Endodermal cell (in vitro differentiated cells): ENCODE measurements at regions not wholly inside any gene's neighbourhood (a gene's known extent, or its start where the extent isn't known, plus 50 kb on each side); places are given as distances from the start of the nearest gene placed in this dataset.

Experiments used
- DNase-seq: peaks from one replicate; pipeline ENCODE4 v3.0.0-alpha.2; 2017
- H3K27ac ChIP-seq: 2 replicates; pipeline ENCODE4 v1.5.1; 2013; ENCODE audit warnings: mild to moderate bottlenecking, low read depth, low read length, moderate library complexity
- H3K27me3 ChIP-seq: 2 replicates; pipeline ENCODE4 v1.6.1; 2013; ENCODE audit warnings: mild to moderate bottlenecking, low read length, moderate library complexity; ENCODE audit not compliant: insufficient read depth, control insufficient read depth, poor library complexity, severe bottlenecking
- H3K36me3 ChIP-seq: 2 replicates; pipeline ENCODE4 v1.7.0; 2013; ENCODE audit warnings: mild to moderate bottlenecking, low read length, moderate library complexity; ENCODE audit not compliant: control insufficient read depth, insufficient read depth
- H3K4me1 ChIP-seq: one replicate; pipeline ENCODE4 v1.7.0; 2013; ENCODE audit warnings: low read length; ENCODE audit not compliant: control insufficient read depth, insufficient read depth
- H3K4me3 ChIP-seq: 2 replicates; pipeline ENCODE4 v1.5.1; 2013; ENCODE audit warnings: mild to moderate bottlenecking, low read length, moderate library complexity
- H3K9ac ChIP-seq: 2 replicates; pipeline ENCODE4 v1.6.1; 2013; ENCODE audit warnings: mild to moderate bottlenecking, low read length, moderate library complexity; ENCODE audit not compliant: poor library complexity, severe bottlenecking; ENCODE audit errors: extremely low read depth
- H3K9me3 ChIP-seq: 2 replicates; pipeline ENCODE4 v1.6.1; 2013; ENCODE audit warnings: mild to moderate bottlenecking, low read length, moderate library complexity; ENCODE audit not compliant: control insufficient read depth
- H3K27ac Mint-ChIP-seq: 2 replicates; pipeline ENCODE4 v1.8.0; 2020; ENCODE audit warnings: mixed read lengths
- H3K27me3 Mint-ChIP-seq: 2 replicates; pipeline ENCODE4 v1.8.0; 2021; ENCODE audit warnings: mild to moderate bottlenecking, mixed read lengths; ENCODE audit not compliant: insufficient read depth
- H3K36me3 Mint-ChIP-seq: 2 replicates; pipeline ENCODE4 v1.8.0; 2020; ENCODE audit warnings: low read depth, mixed read lengths
- H3K4me1 Mint-ChIP-seq: 2 replicates; pipeline ENCODE4 v1.8.0; 2020; ENCODE audit warnings: mixed read lengths
- H3K4me3 Mint-ChIP-seq: 2 replicates; pipeline ENCODE4 v1.8.0; 2020; ENCODE audit warnings: mild to moderate bottlenecking, moderate library complexity, mixed read lengths
- H3K9me3 Mint-ChIP-seq: 2 replicates; pipeline ENCODE4 v1.8.0; 2020; ENCODE audit warnings: mild to moderate bottlenecking, mixed read lengths
- WGBS, 2 experiments: methylation state at CpG; one replicate each; pipeline versions ENCODE4 v1.1.5 to v1.1.7; 2013; ENCODE audit warnings: missing lambda C conversion rate in 2 of 2, mixed read lengths in 1 of 2; ENCODE audit not compliant: insufficient coverage in 1 of 2, insufficient read length in 1 of 2; 5-methylcytosine and 5-hydroxymethylcytosine counted together
- TF ChIP-seq, protein P1 (sequence below): fragments of 200-600 bp; sonication (generic); conservative IDR thresholded peaks from 2 replicates; pipeline ENCODE4 v1.5.0; 2021; ENCODE audit warnings: antibody characterized with exemption, mild to moderate bottlenecking

DNA sequence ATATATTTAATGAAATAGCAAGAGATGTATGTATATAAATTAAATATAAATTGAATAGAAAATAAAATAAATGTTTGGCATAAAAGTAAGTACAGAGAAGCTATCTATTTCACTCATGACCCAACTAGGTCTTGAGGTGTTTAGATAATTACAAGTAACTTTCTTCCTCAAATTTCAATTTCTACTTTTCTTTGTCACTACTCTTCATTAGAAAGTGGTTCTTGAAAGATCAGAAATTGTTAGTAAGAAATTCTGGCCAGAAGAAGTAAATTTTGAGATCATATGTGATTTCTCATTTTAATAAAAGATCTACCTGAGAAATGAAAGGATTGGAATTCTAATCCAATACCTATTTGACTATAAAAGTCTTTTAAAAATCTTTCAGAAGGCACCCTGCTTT lies 126.9 kb downstream of the BTC start:
- Histone ChIP-seq H3K27ac (no peak overlapping the region), H3K36me3 (no peaks in the 10 kb centered on the region), H3K9me3 (no peaks in the 10 kb centered on the region), H3K9ac (no peak overlapping the region), H3K4me3 (peak overlapping the region; percentile 28), H3K4me1 (peaks cover 4% of the 10 kb centered on the region), H3K27me3 (peaks cover 5% of the 10 kb centered on the region)
- TF ChIP-seq, protein P1, sequence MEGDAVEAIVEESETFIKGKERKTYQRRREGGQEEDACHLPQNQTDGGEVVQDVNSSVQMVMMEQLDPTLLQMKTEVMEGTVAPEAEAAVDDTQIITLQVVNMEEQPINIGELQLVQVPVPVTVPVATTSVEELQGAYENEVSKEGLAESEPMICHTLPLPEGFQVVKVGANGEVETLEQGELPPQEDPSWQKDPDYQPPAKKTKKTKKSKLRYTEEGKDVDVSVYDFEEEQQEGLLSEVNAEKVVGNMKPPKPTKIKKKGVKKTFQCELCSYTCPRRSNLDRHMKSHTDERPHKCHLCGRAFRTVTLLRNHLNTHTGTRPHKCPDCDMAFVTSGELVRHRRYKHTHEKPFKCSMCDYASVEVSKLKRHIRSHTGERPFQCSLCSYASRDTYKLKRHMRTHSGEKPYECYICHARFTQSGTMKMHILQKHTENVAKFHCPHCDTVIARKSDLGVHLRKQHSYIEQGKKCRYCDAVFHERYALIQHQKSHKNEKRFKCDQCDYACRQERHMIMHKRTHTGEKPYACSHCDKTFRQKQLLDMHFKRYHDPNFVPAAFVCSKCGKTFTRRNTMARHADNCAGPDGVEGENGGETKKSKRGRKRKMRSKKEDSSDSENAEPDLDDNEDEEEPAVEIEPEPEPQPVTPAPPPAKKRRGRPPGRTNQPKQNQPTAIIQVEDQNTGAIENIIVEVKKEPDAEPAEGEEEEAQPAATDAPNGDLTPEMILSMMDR: no peak
- Mint-ChIP-seq H3K36me3 (no peaks in the 10 kb centered on the region), H3K4me3 (no peak overlapping the region), H3K27me3 (no peaks in the 10 kb centered on the region), H3K4me1 (peaks cover 40% of the 10 kb centered on the region), H3K27ac (no peak overlapping the region), H3K9me3 (peaks cover 1% of the 10 kb centered on the region)
- no peak for DNase-seq

DNA sequence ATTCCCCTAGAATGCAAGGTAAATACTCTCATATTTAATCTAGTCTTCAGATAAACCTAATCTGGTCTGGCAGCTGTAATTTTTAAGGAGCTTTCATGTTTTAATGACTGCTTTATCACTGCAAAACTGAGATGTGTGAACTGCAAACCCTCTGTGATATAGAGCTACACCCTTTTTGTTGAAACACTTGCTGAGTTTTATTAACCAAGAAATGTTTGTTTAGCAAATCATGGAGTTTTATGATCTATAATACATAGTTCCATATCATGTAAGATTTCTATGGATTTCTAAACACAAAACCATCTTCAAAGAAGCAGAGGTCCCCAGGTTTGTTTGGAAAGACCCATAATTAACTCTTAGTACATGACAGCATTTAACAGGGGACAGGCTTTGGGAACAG lies 126.4 kb downstream of the BTC start:
- H3K9me3 ChIP-seq: no peaks in the 10 kb centered on the region
- peaks cover 4% of the 10 kb centered on the region for H3K4me1 ChIP-seq
- no peak overlapping the region for H3K9ac ChIP-seq
- H3K9me3 Mint-ChIP-seq: peaks cover 1% of the 10 kb centered on the region
- no peak overlapping the region for H3K4me3 Mint-ChIP-seq
- H3K36me3 Mint-ChIP-seq: no peaks in the 10 kb centered on the region
- peaks cover 39% of the 10 kb centered on the region for H3K4me1 Mint-ChIP-seq
- H3K4me3 ChIP-seq: peak overlapping the region; percentile 28
- DNase-seq: no peak
- TF ChIP-seq, protein P1: no peak
- no peak overlapping the region for H3K27ac ChIP-seq
- H3K27me3 Mint-ChIP-seq: no peaks in the 10 kb centered on the region
- no peaks in the 10 kb centered on the region for H3K36me3 ChIP-seq
- H3K27ac Mint-ChIP-seq: no peak overlapping the region
- peaks cover 8% of the 10 kb centered on the region for H3K27me3 ChIP-seq

DNA sequence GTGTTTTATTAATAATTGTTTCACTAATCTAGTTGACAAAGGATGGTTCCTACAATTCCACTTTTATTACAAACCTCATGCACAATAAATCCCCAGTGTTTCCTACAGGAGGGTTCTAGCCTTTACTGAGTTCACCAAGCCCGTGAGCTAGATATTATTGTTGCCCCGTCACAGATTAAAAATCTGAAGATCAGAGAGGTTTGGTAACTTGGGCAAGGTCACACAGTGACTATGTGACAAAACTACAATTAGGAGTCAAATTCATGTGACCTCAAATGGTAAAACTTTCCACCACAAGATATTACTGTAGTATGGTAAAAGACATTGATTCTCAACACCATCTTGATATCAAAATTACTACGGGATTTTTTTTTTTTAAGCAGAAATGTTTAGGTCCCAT lies 124.6 kb downstream of the BTC start:
- Mint-ChIP-seq H3K9me3 (no peaks in the 10 kb centered on the region), H3K27ac (no peak overlapping the region), H3K27me3 (no peaks in the 10 kb centered on the region), H3K4me3 (no peak overlapping the region), H3K4me1 (peaks cover 25% of the 10 kb centered on the region), H3K36me3 (no peaks in the 10 kb centered on the region)
- H3K27ac ChIP-seq: no peak overlapping the region
- no peak for DNase-seq
- no peak overlapping the region for H3K4me3 ChIP-seq
- no peaks in the 10 kb centered on the region for H3K36me3 ChIP-seq
- peaks cover 4% of the 10 kb centered on the region for H3K4me1 ChIP-seq
- H3K27me3 ChIP-seq: peaks cover 8% of the 10 kb centered on the region
- TF ChIP-seq, protein P1: no peak
- no peaks in the 10 kb centered on the region for H3K9me3 ChIP-seq
- 98 to 100% methylated on average over 1 to 3 of the region's 3 CpGs for WGBS, 2 experiments
- no peak overlapping the region for H3K9ac ChIP-seq
